ENCODE measurements at regions not wholly inside any gene's neighbourhood (a gene's known extent, or its start where the extent isn't known, plus 50 kb on each side); places are given as distances from the start of the nearest gene placed in this dataset.

GRCh38 chr13:37959284-37959683 is 89.7 kb upstream of the TRPC4 start:
- Histone ChIP-seq H2AK5ac (ENCODE audit: insufficient read length, low read length) (no peak overlapping the region), H2BK15ac (ENCODE audit: low read depth, low read length) (no peak overlapping the region), H3T11ph (ENCODE audit: low read length) (no peak overlapping the region), H3K79me1 (ENCODE audit: insufficient read depth, low read depth, low read length, poor library complexity, severe bottlenecking) (no peaks in the 10 kb centered on the region), H3K14ac (ENCODE audit: insufficient read depth, low read length) (no peak overlapping the region), H3K9me3 (ENCODE audit: control insufficient read depth, low read depth, low read length) (no peaks in the 10 kb centered on the region), H3K27me3 (ENCODE audit: insufficient read depth, low read length) (no peaks in the 10 kb centered on the region), H2AFZ (ENCODE audit: low read length) (peak overlapping the region; percentile 52), H3K23me2 (ENCODE audit: insufficient read length, low read depth, low read length, poor library complexity, severe bottlenecking) (no peaks in the 10 kb centered on the region), H3K79me2 (ENCODE audit: insufficient read depth, low read length) (no peaks in the 10 kb centered on the region), H2BK20ac (ENCODE audit: low read depth, low read length, poor library complexity, severe bottlenecking) (no peak overlapping the region), H3K23ac (ENCODE audit: insufficient read length, low read depth, low read length) (no peak overlapping the region), H3K4me2 (ENCODE audit: insufficient read depth, insufficient read length, low read length) (no peak overlapping the region), H3K18ac (ENCODE audit: insufficient read length, low read depth, low read length) (no peak overlapping the region), H4K20me1 (ENCODE audit: control insufficient read depth, insufficient read depth, insufficient read length) (no peaks in the 10 kb centered on the region), H3K27ac (ENCODE audit: insufficient read length, low read depth, low read length) (no peak overlapping the region), H3K4me1 (ENCODE audit: insufficient read depth, low read length) (no peaks in the 10 kb centered on the region), H3K4ac (ENCODE audit: low read depth, low read length) (no peak overlapping the region), H3K9ac (ENCODE audit: extremely low read depth, insufficient read length, low read length) (no peak overlapping the region), H2BK5ac (ENCODE audit: insufficient read length, low read length) (no peak overlapping the region), H3K56ac (ENCODE audit: insufficient read length, low read depth, low read length) (no peak overlapping the region), H2BK12ac (ENCODE audit: insufficient read length, low read depth, low read length) (no peak overlapping the region), H2BK120ac (ENCODE audit: low read depth, low read length, poor library complexity, severe bottlenecking) (no peak overlapping the region), H4K5ac (ENCODE audit: insufficient read length, low read depth, low read length) (no peak overlapping the region), H4K8ac (replicated peaks; ENCODE audit: insufficient read length, low read depth, low read length) (no peak overlapping the region), H4K91ac (ENCODE audit: insufficient read length, low read depth, low read length) (no peak overlapping the region)
- no CpG with 5 or more reads among the region's 5 CpGs for WGBS (ENCODE audit: extremely low coverage, insufficient read length, low lambda C conversion rate)
- Mint-ChIP-seq H3K9me3 (no peaks in the 10 kb centered on the region), H3K27ac (peak overlapping the region in 1 of 3 experiments; percentile 52; a peak in 1 of 7 replicates), H3K4me3 (no peak overlapping the region), H3K27me3 (ENCODE audit: low read depth) (no peaks in the 10 kb centered on the region), H3K4me1 (peaks cover 0 to 8% of the 10 kb centered on the region in 2 experiments; a peak in 1 of 4 replicates), H3K36me3 (ENCODE audit: insufficient read depth in 1 of 3, low read depth in 3 of 3) (no peaks in the 10 kb centered on the region)
- TF ChIP-seq, protein P1, sequence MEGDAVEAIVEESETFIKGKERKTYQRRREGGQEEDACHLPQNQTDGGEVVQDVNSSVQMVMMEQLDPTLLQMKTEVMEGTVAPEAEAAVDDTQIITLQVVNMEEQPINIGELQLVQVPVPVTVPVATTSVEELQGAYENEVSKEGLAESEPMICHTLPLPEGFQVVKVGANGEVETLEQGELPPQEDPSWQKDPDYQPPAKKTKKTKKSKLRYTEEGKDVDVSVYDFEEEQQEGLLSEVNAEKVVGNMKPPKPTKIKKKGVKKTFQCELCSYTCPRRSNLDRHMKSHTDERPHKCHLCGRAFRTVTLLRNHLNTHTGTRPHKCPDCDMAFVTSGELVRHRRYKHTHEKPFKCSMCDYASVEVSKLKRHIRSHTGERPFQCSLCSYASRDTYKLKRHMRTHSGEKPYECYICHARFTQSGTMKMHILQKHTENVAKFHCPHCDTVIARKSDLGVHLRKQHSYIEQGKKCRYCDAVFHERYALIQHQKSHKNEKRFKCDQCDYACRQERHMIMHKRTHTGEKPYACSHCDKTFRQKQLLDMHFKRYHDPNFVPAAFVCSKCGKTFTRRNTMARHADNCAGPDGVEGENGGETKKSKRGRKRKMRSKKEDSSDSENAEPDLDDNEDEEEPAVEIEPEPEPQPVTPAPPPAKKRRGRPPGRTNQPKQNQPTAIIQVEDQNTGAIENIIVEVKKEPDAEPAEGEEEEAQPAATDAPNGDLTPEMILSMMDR (conservative IDR thresholded peaks at IDR 0.05), result no peak
- no peak for DNase-seq

Data from H9 (cell line).